ENCODE measurements at regions not wholly inside any gene's neighbourhood (a gene's known extent, or its start where the extent isn't known, plus 50 kb on each side); places are given as distances from the start of the nearest gene placed in this dataset.

GRCh38 chr6:15905488-15906419 is 223.1 kb upstream of the MYLIP start:
- Mint-ChIP-seq H3K27me3 (ENCODE audit: insufficient read depth) (no peaks in the 10 kb centered on the region), H3K9me3 (no peaks in the 10 kb centered on the region), H3K4me3 (no peak overlapping the region), H3K36me3 (ENCODE audit: low read depth) (peaks cover 5% of the 10 kb centered on the region), H3K4me1 (ENCODE audit: low read depth) (peaks cover 44% of the 10 kb centered on the region), H3K27ac (peak overlapping the region; percentile 62)
- DNase-seq (ENCODE audit: low spot score): no peak
- intact Hi-C loops (cut with micrococcal nuclease): no loop called here

- Mint-ChIP-seq H3K4me3 (no peak overlapping the region), H3K27ac (no peak overlapping the region), H3K9me3 (no peaks in the 10 kb centered on the region), H3K4me1 (ENCODE audit: low read depth) (peaks cover 46% of the 10 kb centered on the region), H3K27me3 (ENCODE audit: insufficient read depth) (no peaks in the 10 kb centered on the region), H3K36me3 (ENCODE audit: low read depth) (peaks cover 5% of the 10 kb centered on the region)
- intact Hi-C loops (cut with micrococcal nuclease): no loop called here
- DNase-seq (ENCODE audit: low spot score): no peak
Measured at GRCh38 chr6:15904651-15905376, 224.1 kb upstream of the MYLIP start.

GRCh38 chr6:15901141-15902115 is 227.5 kb upstream of the MYLIP start:
- Mint-ChIP-seq H3K9me3 (no peaks in the 10 kb centered on the region), H3K4me3 (peak overlapping the region; percentile 50), H3K4me1 (ENCODE audit: low read depth) (peaks cover 42% of the 10 kb centered on the region), H3K27me3 (ENCODE audit: insufficient read depth) (no peaks in the 10 kb centered on the region), H3K27ac (peak overlapping the region; percentile 87), H3K36me3 (ENCODE audit: low read depth) (peaks cover 5% of the 10 kb centered on the region)
- intact Hi-C loops (cut with micrococcal nuclease): loop anchor here (1.0 to 2.0 kb wide), 6 partner anchors 13 to 227 kb away; partner anchors contain the start of gene MYLIP
- DNase-seq (ENCODE audit: low spot score): peak; percentile 44

DNA sequence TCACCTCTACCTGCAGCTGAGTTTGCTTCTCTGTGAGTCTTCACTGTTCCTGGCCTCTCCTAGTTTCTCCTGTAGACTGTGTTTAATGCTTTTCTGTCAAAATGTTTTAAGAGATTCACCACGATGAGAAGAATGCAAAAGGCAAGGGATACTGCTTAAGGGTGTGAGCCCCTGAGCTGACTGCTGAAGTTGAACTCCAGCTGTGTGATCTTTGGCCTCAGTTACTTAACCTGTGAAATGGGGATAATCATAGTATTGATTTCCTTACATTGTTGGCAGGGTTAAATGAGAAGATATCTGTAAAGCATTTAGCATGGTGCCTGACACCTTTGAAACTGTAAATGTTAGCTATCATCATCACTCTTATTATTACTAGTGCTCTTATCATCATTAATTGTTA is 230.2 kb upstream of the MYLIP start:
- H3K27me3 Mint-ChIP-seq (ENCODE audit: insufficient read depth): no peaks in the 10 kb centered on the region
- peaks cover 24% of the 10 kb centered on the region for H3K4me1 Mint-ChIP-seq (ENCODE audit: low read depth)
- DNase-seq (ENCODE audit: low spot score): no peak
- intact Hi-C loops (cut with micrococcal nuclease): no loop called here
- peaks cover 5% of the 10 kb centered on the region for H3K36me3 Mint-ChIP-seq (ENCODE audit: low read depth)
- peaks cover 3% of the 10 kb centered on the region for H3K9me3 Mint-ChIP-seq
- H3K4me3 Mint-ChIP-seq: no peak overlapping the region
- no peak overlapping the region for H3K27ac Mint-ChIP-seq

DNA sequence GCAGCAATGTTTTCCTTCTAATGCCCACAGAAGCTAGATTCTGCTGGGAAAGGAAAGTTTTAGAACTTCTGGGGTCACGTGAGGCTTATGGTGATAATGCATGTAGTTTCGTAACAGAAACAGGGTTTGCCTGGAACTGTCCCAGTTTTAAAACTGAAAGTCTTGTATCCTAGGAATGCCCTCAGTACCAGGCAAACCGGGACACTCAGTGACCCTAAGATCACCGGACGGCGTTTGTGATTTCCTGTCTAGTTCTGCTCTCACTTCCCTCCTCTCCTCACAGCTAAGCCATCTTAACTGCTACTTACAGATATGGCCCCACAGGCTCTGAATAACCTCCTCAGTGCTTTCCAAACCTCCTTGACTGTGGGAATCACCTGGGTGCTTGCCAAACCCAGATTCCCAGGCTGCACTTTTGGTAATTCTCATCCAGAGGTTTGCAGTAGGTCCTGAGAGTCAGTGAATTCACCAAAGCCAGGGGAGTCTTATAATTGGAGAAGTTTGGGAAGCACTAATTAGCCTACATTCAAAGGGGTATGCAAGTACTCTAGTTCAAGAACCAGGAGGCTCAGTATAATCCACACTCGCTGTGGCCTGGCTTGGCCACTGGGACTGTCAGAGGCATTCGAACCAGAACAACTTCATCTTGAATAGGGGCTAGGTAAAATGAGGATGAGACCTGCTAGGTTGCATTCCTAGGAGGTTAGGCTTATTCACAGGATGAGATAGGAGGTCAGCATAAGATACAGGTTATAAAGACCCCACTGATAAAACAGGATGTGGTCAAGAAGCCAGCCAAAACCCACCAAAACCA is 231.6 kb upstream of the MYLIP start:
- Mint-ChIP-seq H3K27me3 (ENCODE audit: insufficient read depth) (no peaks in the 10 kb centered on the region), H3K4me3 (no peak overlapping the region), H3K9me3 (peaks cover 11% of the 10 kb centered on the region), H3K27ac (no peak overlapping the region), H3K4me1 (ENCODE audit: low read depth) (peaks cover 22% of the 10 kb centered on the region), H3K36me3 (ENCODE audit: low read depth) (peaks cover 2% of the 10 kb centered on the region)
- intact Hi-C loops (cut with micrococcal nuclease): no loop called here
- DNase-seq (ENCODE audit: low spot score): no peak

GRCh38 chr6:15894973-15895725 is 232.3 kb upstream of the DTNBP1 start:
- H3K9me3 Mint-ChIP-seq: peaks cover 14% of the 10 kb centered on the region
- H3K27ac Mint-ChIP-seq: no peak overlapping the region
- H3K27me3 Mint-ChIP-seq (ENCODE audit: insufficient read depth): peaks cover 2% of the 10 kb centered on the region
- peaks cover 5% of the 10 kb centered on the region for H3K4me1 Mint-ChIP-seq (ENCODE audit: low read depth)
- intact Hi-C loops (cut with micrococcal nuclease): no loop called here
- no peak overlapping the region for H3K4me3 Mint-ChIP-seq
- DNase-seq (ENCODE audit: low spot score): no peak
- no peaks in the 10 kb centered on the region for H3K36me3 Mint-ChIP-seq (ENCODE audit: low read depth)

DNA sequence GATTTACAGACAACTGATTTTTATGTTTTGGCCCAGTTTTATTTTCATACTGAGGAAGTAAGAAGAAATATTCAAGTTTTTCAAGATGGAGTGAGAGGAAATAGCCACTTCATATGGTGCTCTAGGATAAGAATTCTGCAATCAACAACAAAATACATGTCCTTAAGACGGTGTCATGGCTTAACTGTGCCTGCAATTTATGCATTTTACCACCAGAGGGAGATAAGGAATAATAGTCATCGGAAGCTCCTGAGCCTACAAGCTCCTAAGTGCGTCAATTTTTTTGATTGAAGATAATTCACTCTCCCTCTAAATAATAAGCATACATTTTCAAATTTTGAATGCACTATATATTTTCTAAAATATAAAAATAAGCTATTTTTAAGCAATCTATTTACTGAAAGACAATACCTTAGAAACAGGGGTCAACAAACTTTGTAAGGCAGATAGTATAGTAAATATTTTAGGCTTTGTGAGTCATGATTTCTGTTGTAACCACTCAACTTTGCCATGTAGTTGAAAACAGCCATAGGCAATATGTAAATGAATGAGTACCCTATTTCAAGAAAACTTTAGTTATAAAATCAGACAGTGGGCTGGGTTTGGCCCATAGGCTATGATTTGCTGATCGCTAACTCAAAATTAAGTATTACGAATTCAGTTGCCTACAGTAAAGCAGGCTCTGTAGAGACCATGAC is 230.9 kb upstream of the DTNBP1 start:
- peaks cover 14% of the 10 kb centered on the region for H3K9me3 Mint-ChIP-seq
- H3K27me3 Mint-ChIP-seq (ENCODE audit: insufficient read depth): peaks cover 2% of the 10 kb centered on the region
- intact Hi-C loops (cut with micrococcal nuclease): loop anchor here (1.0 kb wide), 1 partner anchor 290 kb away; no protein-coding TSS in a partner anchor
- H3K36me3 Mint-ChIP-seq (ENCODE audit: low read depth): no peaks in the 10 kb centered on the region
- H3K4me1 Mint-ChIP-seq (ENCODE audit: low read depth): peaks cover 5% of the 10 kb centered on the region
- H3K4me3 Mint-ChIP-seq: no peak overlapping the region
- no peak for DNase-seq (ENCODE audit: low spot score)
- H3K27ac Mint-ChIP-seq: no peak overlapping the region

GRCh38 chr6:15892369-15892768 is 229.5 kb upstream of the DTNBP1 start:
- Mint-ChIP-seq H3K4me1 (ENCODE audit: low read depth) (peaks cover 5% of the 10 kb centered on the region), H3K4me3 (no peak overlapping the region), H3K36me3 (ENCODE audit: low read depth) (no peaks in the 10 kb centered on the region), H3K9me3 (peaks cover 14% of the 10 kb centered on the region), H3K27me3 (ENCODE audit: insufficient read depth) (peaks cover 2% of the 10 kb centered on the region), H3K27ac (no peak overlapping the region)
- intact Hi-C loops (cut with micrococcal nuclease): no loop called here
- DNase-seq (ENCODE audit: low spot score): no peak

GRCh38 chr6:15888798-15889772 is 226.3 kb upstream of the DTNBP1 start:
- Mint-ChIP-seq H3K4me1 (ENCODE audit: low read depth) (no peaks in the 10 kb centered on the region), H3K27ac (no peak overlapping the region), H3K36me3 (ENCODE audit: low read depth) (no peaks in the 10 kb centered on the region), H3K27me3 (ENCODE audit: insufficient read depth) (peaks cover 2% of the 10 kb centered on the region), H3K4me3 (no peak overlapping the region), H3K9me3 (peaks cover 13% of the 10 kb centered on the region)
- DNase-seq (ENCODE audit: low spot score): no peak
- intact Hi-C loops (cut with micrococcal nuclease): no loop called here

Data from activated T-helper 1 cell treated with anti-CD3 and anti-CD28 coated beads, Interleukin-12 subunit alpha, Interleukin-12 subunit beta, Interleukin-2, Interleukin-4 antibody, amounts not matched to agents 30 ng/mL and 10 ng/mL and 1 ng/mL, durations not matched to agents 14 hours and 24 hours and 36 hours (primary cell).